Left lung (tissue), 4 donors: ENCODE measurements at regions not wholly inside any gene's neighbourhood (a gene's known extent, or its start where the extent isn't known, plus 50 kb on each side); places are given as distances from the start of the nearest gene placed in this dataset.

Source experiments
- ATAC-seq: fragments of 200-7000 bp; cut with Tn5 transposase; one replicate; pipeline ENCODE4 v1.9.1; 2020; ENCODE audit warnings: moderate library complexity
- DNase-seq, 4 donors: peaks; one replicate each; pipeline ENCODE4 v3.0.0-alpha.2; 2013 to 2020
- H3K27ac ChIP-seq, 2 donors: fragments of 200-600 bp; sonication (generic) in 1 of 2; one replicate each; pipeline versions ENCODE4 v1.5.0 to v1.8.0; 2020 to 2021
- H3K27me3 ChIP-seq, 2 donors: fragments of 200-600 bp; sonication (generic) in 1 of 2; one replicate each; pipeline versions ENCODE4 v1.5.0 to v1.8.0; 2020 to 2021
- H3K36me3 ChIP-seq, 2 donors: fragments of 200-600 bp; sonication (generic) in 1 of 2; one replicate each; pipeline versions ENCODE4 v1.5.0 to v1.8.0; 2020 to 2021
- H3K4me1 ChIP-seq, 2 donors: fragments of 200-600 bp; one replicate each; pipeline ENCODE4 v1.8.0; 2021
- H3K4me3 ChIP-seq, 2 donors: fragments of 200-600 bp; sonication (generic) in 1 of 2; one replicate each; pipeline versions ENCODE4 v1.5.0 to v1.8.0; 2020 to 2021; ENCODE audit warnings: mild to moderate bottlenecking in 1 of 2
- H3K9me3 ChIP-seq, 2 donors: fragments of 200-600 bp; sonication (generic) in 1 of 2; one replicate each; pipeline versions ENCODE4 v1.5.0 to v1.8.0; 2020 to 2021
- intact Hi-C, 2 donors: fragments of 100-400 bp; cut with DNase I; formaldehyde crosslinking; loops; one replicate each; pipeline versions ENCODE4 v1.11.2 to v1.14.2; 2022
- TF ChIP-seq, protein P1 (sequence below), 2 donors: fragments of 200-600 bp; sonication (generic) in 1 of 2; IDR thresholded peaks; one replicate each; pipeline versions ENCODE4 v1.5.0 to v1.8.0; 2021; ENCODE audit warnings: antibody characterized with exemption in 2 of 2
- donor health status: DM: no; HTN: yes; CAD: no.
- donor health status: DM: no; HTN: no; CAD: no.

DNA sequence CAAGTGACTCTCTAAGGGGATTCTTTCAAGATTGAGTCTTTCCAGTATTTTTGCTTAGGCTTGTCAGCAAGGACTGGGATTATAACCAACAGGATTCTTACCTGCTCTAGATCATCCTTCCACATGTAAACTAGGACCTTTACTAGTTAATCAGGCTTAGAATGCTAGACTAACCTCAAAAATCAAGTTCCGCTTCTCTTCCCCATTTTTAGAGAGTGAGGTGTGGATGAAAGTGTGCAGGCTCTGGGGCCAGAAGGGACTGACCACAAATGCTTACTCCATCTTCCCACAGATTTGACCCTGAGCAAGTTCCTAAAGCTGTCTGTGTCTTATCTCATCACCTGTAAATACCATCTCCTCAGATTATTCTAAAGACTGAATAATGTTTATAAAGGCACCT, 89.5 kb upstream of the IL12A start:
- intact Hi-C loops = no loop called here

DNA sequence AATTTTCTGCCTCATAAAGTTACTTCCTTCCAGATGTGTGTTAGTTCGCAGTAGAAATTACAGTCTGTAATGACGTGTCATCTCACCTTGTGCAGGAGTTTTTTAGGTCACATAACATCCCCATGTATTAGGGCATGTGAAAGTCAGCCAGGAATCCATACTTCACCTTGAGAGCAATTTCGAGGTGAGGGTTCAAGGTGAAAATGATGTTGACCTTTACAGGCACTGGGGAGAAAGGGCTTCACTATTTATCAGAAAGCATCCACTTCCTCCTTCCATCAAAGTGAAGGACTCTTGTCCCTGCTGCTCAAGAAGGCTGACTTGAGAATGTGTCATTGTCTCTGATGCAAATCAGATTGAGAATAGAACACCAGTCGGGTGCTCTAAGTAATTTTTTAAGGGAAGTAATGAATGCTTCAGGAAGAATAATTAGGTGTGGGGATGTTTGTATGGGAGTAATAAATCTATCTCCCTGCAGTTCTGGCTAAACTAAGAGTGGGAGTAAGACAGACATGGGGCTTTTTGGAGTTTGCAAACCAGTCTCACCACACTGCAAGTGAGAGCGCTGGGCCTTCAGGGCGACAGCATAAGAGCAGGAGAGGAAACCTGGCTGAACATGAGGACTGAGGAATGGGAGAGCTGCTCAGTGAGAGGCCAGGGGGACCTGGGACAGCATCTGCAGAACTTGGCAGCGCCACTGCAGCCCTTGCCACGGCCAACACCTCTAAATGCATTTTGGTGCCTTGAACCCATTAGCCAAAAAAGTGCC, 85.9 kb upstream of the IL12A start:
- H3K9me3 ChIP-seq = no peaks in the 10 kb centered on the region
- ATAC-seq (peak; percentile 80), DNase-seq (no peak)
- H3K4me1 ChIP-seq = peaks cover 0 to 17% of the 10 kb centered on the region in 2 donors
- TF ChIP-seq, protein P1, sequence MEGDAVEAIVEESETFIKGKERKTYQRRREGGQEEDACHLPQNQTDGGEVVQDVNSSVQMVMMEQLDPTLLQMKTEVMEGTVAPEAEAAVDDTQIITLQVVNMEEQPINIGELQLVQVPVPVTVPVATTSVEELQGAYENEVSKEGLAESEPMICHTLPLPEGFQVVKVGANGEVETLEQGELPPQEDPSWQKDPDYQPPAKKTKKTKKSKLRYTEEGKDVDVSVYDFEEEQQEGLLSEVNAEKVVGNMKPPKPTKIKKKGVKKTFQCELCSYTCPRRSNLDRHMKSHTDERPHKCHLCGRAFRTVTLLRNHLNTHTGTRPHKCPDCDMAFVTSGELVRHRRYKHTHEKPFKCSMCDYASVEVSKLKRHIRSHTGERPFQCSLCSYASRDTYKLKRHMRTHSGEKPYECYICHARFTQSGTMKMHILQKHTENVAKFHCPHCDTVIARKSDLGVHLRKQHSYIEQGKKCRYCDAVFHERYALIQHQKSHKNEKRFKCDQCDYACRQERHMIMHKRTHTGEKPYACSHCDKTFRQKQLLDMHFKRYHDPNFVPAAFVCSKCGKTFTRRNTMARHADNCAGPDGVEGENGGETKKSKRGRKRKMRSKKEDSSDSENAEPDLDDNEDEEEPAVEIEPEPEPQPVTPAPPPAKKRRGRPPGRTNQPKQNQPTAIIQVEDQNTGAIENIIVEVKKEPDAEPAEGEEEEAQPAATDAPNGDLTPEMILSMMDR (IDR thresholded peaks at IDR 0.05) = no peak
- H3K27ac ChIP-seq = no peak overlapping the region
- no peaks in the 10 kb centered on the region for H3K36me3 ChIP-seq
- no peak overlapping the region for H3K4me3 ChIP-seq
- intact Hi-C loops = no loop called here
- no peaks in the 10 kb centered on the region for H3K27me3 ChIP-seq

More for the DNA sequence above, 89.5 kb upstream of the IL12A start:
- H3K27ac ChIP-seq = no peak overlapping the region
- no peaks in the 10 kb centered on the region for H3K36me3 ChIP-seq
- no peaks in the 10 kb centered on the region for H3K27me3 ChIP-seq
- TF ChIP-seq, protein P1 (IDR thresholded peaks at IDR 0.05) = no peak
- ATAC-seq = no peak
- DNase-seq = no peak
- peaks cover 0 to 6% of the 10 kb centered on the region in 2 donors for H3K4me1 ChIP-seq
- no peak overlapping the region for H3K4me3 ChIP-seq
- H3K9me3 ChIP-seq = no peaks in the 10 kb centered on the region

DNA sequence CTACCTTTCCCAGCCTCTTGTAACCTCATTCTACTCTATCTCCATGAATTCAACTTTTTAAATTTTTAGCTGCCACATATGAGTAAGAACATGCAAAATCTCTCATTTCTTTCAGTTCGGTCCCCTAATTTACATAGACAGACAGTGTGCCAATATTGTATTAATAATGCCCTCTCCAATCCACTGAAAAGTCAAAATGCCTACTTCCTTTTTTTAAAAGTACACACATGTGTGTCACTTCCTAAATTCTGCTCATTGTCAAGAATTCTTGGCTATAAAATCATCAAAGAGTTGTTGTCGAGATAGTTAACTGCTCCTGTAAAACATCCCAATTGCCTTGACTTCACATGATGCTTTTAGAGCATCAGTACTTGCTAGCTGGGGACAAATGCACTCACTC, 84.2 kb upstream of the IL12A start:
- Histone ChIP-seq H3K27me3 (no peaks in the 10 kb centered on the region), H3K36me3 (no peaks in the 10 kb centered on the region), H3K27ac (no peak overlapping the region), H3K4me3 (no peak overlapping the region), H3K9me3 (no peaks in the 10 kb centered on the region), H3K4me1 (peaks cover 0 to 17% of the 10 kb centered on the region in 2 donors)
- TF ChIP-seq, protein P1 (IDR thresholded peaks at IDR 0.05) = no peak
- ATAC-seq = no peak
- intact Hi-C loops = no loop called here
- no peak for DNase-seq

DNA sequence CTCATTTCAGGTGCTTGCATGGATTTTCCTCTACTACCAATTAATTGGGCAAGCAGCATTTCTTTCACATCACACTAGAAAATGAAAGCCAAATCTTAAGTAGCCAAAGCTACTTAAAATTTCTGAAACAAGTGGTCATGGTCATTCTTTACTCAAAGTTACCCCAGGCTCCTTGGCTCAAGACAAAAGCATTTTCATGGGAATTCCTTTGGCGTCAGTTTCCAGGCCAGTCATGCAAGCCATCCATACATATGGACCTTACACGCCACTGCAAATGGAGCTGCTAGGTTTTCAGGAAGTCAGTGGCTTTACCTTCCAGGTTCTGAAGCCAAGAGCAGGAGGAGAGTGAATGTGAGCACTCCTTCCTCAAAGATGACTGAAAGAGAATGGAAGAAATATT, 83.7 kb upstream of the IL12A start:
- DNase-seq (no peak), ATAC-seq (no peak)
- Histone ChIP-seq H3K4me1 (peaks cover 0 to 17% of the 10 kb centered on the region in 2 donors), H3K36me3 (no peaks in the 10 kb centered on the region), H3K4me3 (no peak overlapping the region), H3K27ac (no peak overlapping the region), H3K27me3 (no peaks in the 10 kb centered on the region), H3K9me3 (no peaks in the 10 kb centered on the region)
- intact Hi-C loops = no loop called here
- TF ChIP-seq, protein P1 (IDR thresholded peaks at IDR 0.05) = no peak

DNA sequence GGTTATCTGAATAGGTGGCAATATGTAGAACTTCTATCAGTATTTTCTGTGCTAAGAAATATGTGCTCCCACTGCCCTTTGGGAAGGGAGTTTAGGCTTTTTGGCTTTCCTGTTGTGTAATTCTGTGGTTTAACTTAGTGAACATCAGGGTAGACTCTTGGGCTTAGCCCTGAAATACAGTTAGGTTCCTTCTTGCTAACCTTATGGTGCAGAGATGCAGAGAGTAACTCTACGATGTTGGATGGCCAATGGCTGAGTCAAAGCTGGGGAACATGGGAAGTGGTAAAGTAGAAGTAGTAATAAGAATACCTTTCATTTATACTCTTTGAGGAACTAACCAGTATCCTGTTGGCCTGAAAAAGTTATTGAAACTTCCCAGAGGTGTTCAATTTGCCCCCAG, 80.8 kb upstream of the IL12A start:
- H3K36me3 ChIP-seq = no peaks in the 10 kb centered on the region
- intact Hi-C loops = no loop called here

More for the DNA sequence above, 80.8 kb upstream of the IL12A start:
- TF ChIP-seq, protein P1 (IDR thresholded peaks at IDR 0.05) = no peak
- no peak for DNase-seq
- no peaks in the 10 kb centered on the region for H3K9me3 ChIP-seq
- no peak overlapping the region for H3K27ac ChIP-seq
- H3K4me1 ChIP-seq = peaks cover 0 to 22% of the 10 kb centered on the region in 2 donors
- H3K4me3 ChIP-seq = no peak overlapping the region
- ATAC-seq = no peak
- no peaks in the 10 kb centered on the region for H3K27me3 ChIP-seq
